HG03097 (cell line): ENCODE measurements at regions not wholly inside any gene's neighbourhood (a gene's known extent, or its start where the extent isn't known, plus 50 kb on each side); places are given as distances from the start of the nearest gene placed in this dataset.
"Not testable (repeated sequence)": the region's sequence is repeated elsewhere in the genome, so short reads cannot be mapped to it uniquely, and the experiment has no call there.

ENCODE experiments used
- ATAC-seq: cut with Tn5 transposase; IDR thresholded peaks from one replicate; pipeline ENCODE4 v1.9.1; 2021; ENCODE audit not compliant: unreplicated experiment, low FRiP score

- no peak for ATAC-seq
Measured at GRCh38 chr12:114866331-114866730, 182.4 kb upstream of the TBX3 start.

DNA sequence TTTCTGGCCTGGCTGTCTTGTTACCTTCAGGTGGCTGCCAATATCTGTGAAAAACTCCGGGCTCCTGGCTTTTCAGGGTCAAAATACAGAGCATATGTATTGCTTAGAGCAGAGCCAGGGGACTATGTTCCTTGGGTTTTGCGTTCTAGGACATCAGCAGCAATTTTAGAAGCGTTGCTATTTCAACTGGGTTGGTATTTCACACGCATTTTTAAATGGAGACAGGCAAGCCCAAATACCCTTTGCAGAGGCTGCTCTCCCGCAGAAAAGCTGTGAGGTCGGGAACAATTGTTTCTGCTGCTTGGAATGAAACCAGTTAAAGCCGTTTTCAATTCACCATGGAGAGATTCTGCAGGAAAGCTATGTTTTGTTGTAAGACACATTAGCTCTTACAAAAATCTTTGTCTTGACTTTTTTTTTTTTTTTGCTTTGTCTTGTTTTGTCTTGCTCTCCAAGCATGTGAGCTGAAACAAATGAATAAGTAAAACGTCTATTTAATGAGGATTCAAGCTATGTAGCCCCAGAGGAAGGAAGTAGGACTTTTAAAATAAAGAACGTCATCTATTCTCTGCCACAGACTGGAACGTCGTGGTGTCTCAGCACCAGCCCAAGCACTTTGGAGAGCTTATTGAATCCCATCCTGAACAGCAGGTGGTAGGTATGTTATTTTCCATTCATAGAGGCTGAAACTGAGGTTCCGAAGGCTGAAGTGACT, 181.0 kb upstream of the TBX3 start:
- no peak for ATAC-seq

DNA sequence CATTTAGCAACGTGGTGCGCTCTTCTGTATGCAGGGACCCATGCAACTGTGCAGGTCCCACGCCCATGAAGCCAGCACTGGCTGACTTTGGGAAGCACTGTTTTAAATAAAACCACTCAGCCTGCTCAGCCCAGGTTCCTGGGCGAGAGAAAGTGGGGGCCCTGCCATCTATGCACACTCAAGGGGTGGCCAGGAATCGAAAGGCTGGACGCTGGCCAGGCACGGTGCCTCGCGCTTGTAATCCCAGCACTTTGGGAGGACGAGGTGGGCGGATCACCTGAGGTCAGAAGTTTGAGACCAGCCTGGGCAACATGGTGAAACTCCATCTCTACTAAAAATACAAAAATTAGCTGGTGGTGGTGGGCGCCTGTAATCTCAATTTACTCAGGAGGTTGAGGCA, 179.9 kb upstream of the TBX3 start:
- no peak for ATAC-seq

DNA sequence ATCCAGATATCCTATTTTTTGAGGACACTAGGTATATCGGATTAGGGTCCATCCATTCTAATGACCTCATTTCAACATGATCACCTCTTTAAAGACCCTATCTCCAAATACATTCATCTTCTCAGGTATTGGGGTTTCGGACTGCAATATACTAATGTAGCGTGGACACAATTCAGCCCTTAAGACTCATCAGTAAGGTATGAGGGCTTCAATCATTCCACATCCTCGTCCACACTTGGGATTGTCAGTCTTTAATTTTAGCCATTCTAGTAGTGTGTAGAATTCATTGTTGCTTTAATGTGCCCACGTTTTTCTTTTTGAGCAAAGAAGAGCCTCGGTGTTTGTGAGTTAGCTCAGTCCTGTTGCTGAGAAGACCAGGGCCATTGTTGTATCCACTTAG, 177.0 kb upstream of the TBX3 start:
- no peak for ATAC-seq

DNA sequence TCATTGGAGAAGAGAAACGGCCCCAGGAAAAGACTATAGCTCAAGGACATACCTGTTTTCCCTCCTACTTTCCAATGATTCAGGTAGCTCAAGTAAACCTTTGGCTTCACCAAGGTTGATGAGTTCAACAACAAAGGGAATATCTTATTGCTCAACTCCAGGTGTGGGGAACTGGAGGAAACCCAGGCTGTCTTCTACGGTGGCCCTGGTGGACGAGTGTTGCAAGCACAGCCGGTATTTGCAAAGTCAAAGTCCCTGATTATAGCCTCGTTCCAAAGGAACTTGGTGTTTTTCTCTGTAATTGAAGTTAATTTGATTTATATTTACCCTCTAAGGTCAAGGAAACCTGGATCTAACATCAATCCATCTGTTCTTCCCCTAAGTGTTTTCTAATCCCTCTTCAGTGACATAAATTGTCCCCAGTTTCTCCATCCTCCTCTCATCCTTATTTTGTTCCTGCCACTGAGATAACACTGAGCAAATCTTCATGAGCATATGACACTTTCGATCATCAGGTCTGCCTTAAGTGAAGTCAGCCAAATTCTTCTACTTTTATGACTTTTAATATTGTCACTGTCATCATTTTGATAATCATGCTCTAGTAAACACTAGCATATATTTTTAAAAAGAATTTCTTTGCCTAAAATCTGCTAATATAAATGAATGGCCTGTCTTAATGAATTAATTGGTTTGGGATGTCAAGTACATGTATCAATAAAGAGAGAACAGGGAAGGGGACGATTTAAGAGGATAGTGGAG, 174.6 kb upstream of the TBX3 start:
- no peak for ATAC-seq

- no peak for ATAC-seq
Measured at GRCh38 chr12:114855678-114856077, 171.7 kb upstream of the TBX3 start.

- no peak for ATAC-seq
Measured at GRCh38 chr12:114852976-114853529, 169.1 kb upstream of the TBX3 start.

GRCh38 chr12:114851981-114852380, 168.0 kb upstream of the TBX3 start:
- no peak for ATAC-seq

DNA sequence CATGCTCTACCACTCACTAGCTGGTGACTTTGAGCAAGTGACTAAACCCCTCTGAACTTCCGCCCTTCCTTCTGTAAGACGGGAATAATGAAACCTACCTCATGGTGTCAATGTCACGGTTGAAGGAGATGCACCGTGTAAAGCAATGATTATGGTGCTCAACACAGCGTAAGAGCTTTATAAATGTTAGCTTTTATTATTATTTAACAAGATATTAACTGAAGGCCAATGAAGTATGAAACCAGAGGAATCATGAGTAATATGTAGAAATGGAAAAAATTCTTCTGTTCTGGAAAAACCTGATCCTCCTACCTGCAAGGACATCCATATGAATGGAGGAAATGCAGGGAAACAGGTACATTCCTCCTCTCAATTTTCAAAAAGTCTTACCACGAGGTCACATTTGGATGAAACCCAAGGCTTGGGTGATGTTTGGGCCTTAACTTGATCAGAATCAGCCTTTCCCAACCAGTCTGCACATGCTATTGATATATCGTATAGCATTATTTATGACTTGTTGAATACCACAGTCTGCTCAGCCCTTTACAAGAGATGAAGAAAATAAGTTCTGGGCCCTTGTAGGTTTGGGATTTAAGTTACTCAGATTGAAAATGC, 166.8 kb upstream of the TBX3 start:
- no peak for ATAC-seq

- ATAC-seq: no peak
Measured at GRCh38 chr12:114848666-114849065, 164.7 kb upstream of the TBX3 start.

DNA sequence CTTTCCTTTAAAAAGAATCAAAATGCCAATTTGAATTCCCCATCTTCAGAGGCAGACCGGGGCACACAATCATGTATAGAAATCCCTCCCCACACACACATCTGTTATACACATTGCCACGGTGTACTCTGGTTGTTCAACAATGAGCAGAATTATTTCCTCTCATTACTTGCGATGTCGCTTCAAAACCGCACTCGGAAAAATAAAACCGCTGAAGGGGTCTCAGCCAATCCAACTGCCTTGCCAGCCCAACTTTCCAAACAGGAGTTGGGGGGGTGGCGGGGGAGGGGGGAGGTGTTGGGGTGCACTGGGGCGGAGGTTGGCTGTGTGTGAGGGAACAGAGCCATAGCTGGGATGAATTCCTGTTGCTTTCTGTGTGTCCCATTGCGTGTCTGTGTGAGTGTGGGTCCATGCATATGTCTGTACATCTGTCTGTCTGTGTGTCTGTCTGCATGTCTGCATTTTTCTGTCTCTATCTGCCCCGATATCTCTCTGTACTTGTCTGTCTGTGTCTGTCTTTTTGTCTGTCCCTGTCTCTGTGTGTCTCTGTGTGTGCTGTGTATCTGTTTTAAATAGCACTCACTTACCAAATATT, 163.6 kb upstream of the TBX3 start:
- ATAC-seq: no peak

DNA sequence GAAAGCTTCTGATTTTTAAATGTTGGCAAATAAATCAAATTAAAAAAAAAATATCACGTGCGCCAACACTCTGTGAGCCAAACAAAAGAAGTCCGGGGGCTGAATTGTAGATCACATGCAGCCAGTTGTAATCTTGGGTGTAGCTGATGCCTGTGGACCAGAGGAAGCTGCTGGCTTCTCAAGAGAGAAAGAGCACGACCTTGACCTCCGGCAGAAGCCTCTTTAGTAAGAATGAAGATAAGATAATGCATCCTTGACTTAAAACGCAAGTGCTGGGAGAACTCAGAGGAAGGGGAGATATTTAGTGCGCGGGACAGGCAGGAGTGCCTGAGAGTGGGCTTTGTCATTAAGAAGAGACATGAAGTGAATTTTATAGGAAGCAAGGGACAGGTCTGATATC, 162.8 kb upstream of the TBX3 start:
- ATAC-seq: no peak

- ATAC-seq: no peak
Measured at GRCh38 chr12:114841557-114842251, 157.7 kb upstream of the TBX3 start.

- no peak for ATAC-seq
Measured at GRCh38 chr12:114838480-114838879, 154.5 kb upstream of the TBX3 start.

DNA sequence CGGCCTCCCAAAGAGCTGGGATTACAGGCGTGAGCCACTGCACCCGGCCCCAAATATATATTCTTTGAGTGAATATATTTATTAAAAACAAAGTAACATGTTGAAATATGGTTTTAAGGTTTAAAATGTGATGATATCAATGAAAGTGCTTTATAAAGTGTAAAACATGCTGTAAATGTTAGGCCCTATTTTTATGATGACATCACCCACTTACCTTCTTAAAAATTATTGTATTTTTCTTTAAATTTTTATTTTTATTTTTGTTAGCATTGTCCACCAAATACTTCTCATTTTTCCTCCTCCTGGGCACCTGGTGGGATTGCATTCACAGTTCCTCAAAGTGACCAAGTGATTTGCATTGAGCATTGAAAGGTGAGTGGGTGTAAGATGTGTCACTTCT, 152.6 kb upstream of the TBX3 start:
- no peak for ATAC-seq

DNA sequence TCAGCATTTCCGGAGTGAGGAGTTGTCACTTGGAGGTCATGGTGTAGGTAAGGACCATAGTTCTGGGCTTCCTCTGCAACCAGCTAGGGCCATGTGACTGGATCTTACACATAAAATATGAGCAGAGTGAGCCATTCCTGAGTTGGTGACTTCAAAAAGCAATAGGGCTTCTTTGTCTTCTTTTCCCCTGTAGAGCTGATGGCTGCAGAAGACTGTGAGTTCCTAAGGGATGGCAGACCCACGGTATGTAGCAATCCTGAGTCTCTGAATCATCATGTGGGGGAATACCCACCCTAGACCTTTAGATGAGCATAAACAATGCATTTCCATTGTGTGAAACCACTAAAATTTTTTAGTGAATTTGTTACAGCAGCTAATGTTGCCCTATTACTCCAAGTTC, 151.1 kb upstream of the TBX3 start:
- no peak for ATAC-seq

- no peak for ATAC-seq
Measured at GRCh38 chr12:114834621-114835020, 150.6 kb upstream of the TBX3 start.

DNA sequence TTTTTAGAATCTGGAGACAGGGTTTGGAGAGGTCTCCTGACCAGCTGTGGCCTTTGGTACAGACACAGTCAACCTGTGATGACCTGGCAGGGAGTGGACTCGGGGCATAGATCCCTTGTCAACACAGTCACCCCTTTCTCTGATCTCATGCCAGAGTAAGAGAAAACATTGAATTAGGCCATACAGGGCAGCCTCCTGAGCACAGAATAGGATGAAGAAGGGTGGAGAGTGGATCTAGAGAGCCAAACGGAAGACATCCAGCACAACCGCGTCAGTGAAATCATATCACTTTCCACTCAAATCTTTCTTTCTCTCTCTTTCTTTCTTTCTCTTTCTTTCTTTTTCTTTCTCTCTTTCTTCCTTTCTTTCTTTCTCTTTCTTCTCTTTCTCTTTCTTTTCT, 145.9 kb upstream of the TBX3 start:
- ATAC-seq: no peak

GRCh38 chr12:114829244-114829643, 145.3 kb upstream of the TBX3 start:
- not testable (repeated sequence) for ATAC-seq

DNA sequence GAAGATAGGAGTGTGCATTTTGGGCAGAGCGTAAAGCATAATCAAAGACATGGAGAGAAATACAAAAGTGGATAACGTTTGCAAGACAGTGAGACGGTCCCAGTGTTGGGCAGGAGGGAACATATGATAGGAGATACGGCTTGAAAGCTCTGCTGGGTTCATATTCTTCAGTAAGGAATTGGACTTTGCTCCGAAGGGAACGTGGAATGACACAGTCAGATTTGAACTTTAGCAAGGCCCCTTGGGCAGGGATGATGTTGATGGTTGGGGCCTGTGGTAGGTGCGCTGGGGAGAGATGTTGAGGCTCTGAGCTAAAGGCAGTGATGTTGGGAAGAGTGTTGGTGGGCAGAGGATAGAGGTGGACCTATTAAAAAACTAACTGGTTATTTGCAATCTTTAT, 143.5 kb upstream of the TBX3 start:
- no peak for ATAC-seq

- ATAC-seq: no peak
Measured at GRCh38 chr12:114826244-114826643, 142.3 kb upstream of the TBX3 start.
